ENCODE measurements at regions not wholly inside any gene's neighbourhood (a gene's known extent, or its start where the extent isn't known, plus 50 kb on each side); places are given as distances from the start of the nearest gene placed in this dataset.
"Not testable (repeated sequence)": the region's sequence is repeated elsewhere in the genome, so short reads cannot be mapped to it uniquely, and the experiment has no call there.

GRCh38 chr4:82301390-82301789 is 72.4 kb downstream of the HNRNPD start:
- in situ Hi-C loops (cut with MboI; ENCODE audit: low sequenced_read_pairs): not testable (repeated sequence)

- in situ Hi-C loops (cut with MboI; ENCODE audit: low sequenced_read_pairs): no loop called here
Observed at GRCh38 chr4:82293304-82293703, 80.5 kb downstream of the HNRNPD start.

GRCh38 chr4:82287720-82288119 is 86.1 kb downstream of the HNRNPD start:
- in situ Hi-C loops (cut with MboI; ENCODE audit: low sequenced_read_pairs): no loop called here

GRCh38 chr4:82284858-82285805 is 88.7 kb downstream of the HNRNPD start:
- in situ Hi-C loops (cut with MboI; ENCODE audit: low sequenced_read_pairs): no loop called here

- in situ Hi-C loops (cut with MboI; ENCODE audit: low sequenced_read_pairs): no loop called here
Observed at GRCh38 chr4:82284475-82284857, 89.3 kb downstream of the HNRNPD start.

GRCh38 chr4:82282875-82283274 is 90.9 kb downstream of the HNRNPD start:
- in situ Hi-C loops (cut with MboI; ENCODE audit: low sequenced_read_pairs): no loop called here

- in situ Hi-C loops (cut with MboI; ENCODE audit: low sequenced_read_pairs): not testable (repeated sequence)
Observed at GRCh38 chr4:82279550-82279949, 94.2 kb downstream of the HNRNPD start.

- in situ Hi-C loops (cut with MboI; ENCODE audit: low sequenced_read_pairs): no loop called here
Observed at GRCh38 chr4:82276332-82276640, 97.5 kb downstream of the HNRNPD start.

GRCh38 chr4:82275431-82276331 is 98.1 kb downstream of the HNRNPD start:
- in situ Hi-C loops (cut with MboI; ENCODE audit: low sequenced_read_pairs): no loop called here

GRCh38 chr4:82274700-82275099 is 99.1 kb downstream of the HNRNPD start:
- in situ Hi-C loops (cut with MboI; ENCODE audit: low sequenced_read_pairs): not testable (repeated sequence)

GRCh38 chr4:82272523-82272922 is 101.3 kb downstream of the HNRNPD start:
- in situ Hi-C loops (cut with MboI; ENCODE audit: low sequenced_read_pairs): not testable (repeated sequence)

- in situ Hi-C loops (cut with MboI; ENCODE audit: low sequenced_read_pairs): not testable (repeated sequence)
Observed at GRCh38 chr4:82271915-82272480, 101.8 kb downstream of the HNRNPD start.

- in situ Hi-C loops (cut with MboI; ENCODE audit: low sequenced_read_pairs): no loop called here
Observed at GRCh38 chr4:82268826-82269193, 105.0 kb downstream of the HNRNPD start.

GRCh38 chr4:82268050-82268825 is 105.6 kb downstream of the HNRNPD start:
- in situ Hi-C loops (cut with MboI; ENCODE audit: low sequenced_read_pairs): no loop called here

- in situ Hi-C loops (cut with MboI; ENCODE audit: low sequenced_read_pairs): no loop called here
Observed at GRCh38 chr4:82267506-82267905, 106.3 kb downstream of the HNRNPD start.

- in situ Hi-C loops (cut with MboI; ENCODE audit: low sequenced_read_pairs): no loop called here
Observed at GRCh38 chr4:82266345-82266744, 107.4 kb downstream of the HNRNPD start.

- in situ Hi-C loops (cut with MboI; ENCODE audit: low sequenced_read_pairs): no loop called here
Observed at GRCh38 chr4:82261084-82261483, 112.7 kb downstream of the HNRNPD start.

- in situ Hi-C loops (cut with MboI; ENCODE audit: low sequenced_read_pairs): no loop called here
Observed at GRCh38 chr4:82260632-82261031, 113.2 kb downstream of the HNRNPD start.

GRCh38 chr4:82256718-82257117 is 117.1 kb downstream of the HNRNPD start:
- in situ Hi-C loops (cut with MboI; ENCODE audit: low sequenced_read_pairs): no loop called here

- in situ Hi-C loops (cut with MboI; ENCODE audit: low sequenced_read_pairs): no loop called here
Observed at GRCh38 chr4:82255657-82256056, 118.1 kb downstream of the HNRNPD start.

Data from HL-60/S4 treated with phorbol 12-myristate 13-acetate at 8.2 ng/mL for 4 days and 3 days (cell line).